HTR-8/SVneo (cell line): ENCODE measurements at regions not wholly inside any gene's neighbourhood (a gene's known extent, or its start where the extent isn't known, plus 50 kb on each side); places are given as distances from the start of the nearest gene placed in this dataset.
A peak's percentile ranks its signal among the peaks of the same experiment; 100 is the strongest.
"Not testable (repeated sequence)": the region's sequence is repeated elsewhere in the genome, so short reads cannot be mapped to it uniquely, and the experiment has no call there.

ENCODE experiments used
- DNase-seq: peaks from one replicate; pipeline ENCODE4 v3.0.0; 2011; ENCODE audit warnings: low spot score, mixed read lengths; ENCODE audit not compliant: insufficient read length
- FAIRE-seq: peaks from 2 replicates; lab custom pipeline; 2011; peaks lifted over from hg19 to GRCh38; lab: Jason Lieb, UNC

DNA sequence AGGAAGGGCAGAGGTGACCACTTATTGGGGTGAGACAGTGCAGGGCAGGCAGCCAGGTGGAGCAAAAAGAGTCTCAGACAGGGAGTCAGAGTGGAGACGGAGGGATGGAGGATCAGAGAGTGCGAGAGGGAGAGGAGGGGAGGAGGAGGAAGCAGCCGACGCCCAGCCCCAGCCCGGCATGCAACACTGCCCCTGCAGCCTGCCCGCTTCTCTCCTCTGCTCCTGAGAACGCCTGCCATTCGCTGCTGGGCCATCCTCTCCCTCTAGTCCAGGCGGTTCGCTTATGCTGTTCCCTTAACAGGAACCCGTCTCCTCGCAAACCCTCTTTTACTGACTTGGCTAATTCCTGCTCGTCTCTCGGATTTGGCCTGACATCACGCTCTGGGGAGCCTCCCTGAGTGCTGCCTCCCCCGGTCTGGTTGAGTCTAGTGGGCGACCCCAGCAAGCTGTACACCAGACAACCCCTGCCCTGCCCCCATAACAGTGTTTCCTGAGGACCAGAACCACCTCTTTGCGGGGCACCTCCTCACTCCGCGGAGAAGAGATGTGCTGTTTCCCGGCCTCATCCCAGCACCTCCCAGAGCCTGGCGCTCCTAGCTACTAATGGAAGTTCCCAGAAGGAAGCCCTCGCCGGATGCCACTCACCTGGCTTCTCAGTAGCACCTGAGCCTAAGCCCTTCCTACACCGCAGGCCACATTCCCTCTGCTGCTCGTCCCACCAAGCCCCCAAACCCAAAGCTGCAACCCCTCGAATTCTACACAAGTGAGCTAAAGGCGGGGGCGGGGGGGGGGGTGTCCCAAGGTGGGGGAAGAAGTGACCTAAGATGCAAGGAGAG, 61.2 kb upstream of the CCL1 start:
- DNase-seq (no peak), FAIRE-seq (no peak)

DNA sequence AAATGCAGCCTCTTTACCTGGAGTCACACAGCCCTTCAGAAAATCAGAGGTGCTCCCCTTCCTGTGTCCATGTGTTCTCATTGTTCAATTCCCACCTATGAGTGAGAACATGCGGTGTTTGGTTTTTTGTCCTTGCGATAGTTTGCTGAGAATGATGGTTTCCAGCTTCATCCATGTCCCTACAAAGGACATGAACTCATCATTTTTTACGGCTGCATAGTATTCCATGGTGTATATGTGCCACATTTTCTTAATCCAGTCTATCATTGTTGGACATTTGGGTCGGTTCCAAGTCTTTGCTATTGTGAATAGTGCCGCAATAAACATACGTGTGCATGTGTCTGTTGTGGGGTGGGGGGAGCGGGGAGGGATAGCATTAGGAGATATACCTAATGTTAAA, 60.3 kb upstream of the CCL1 start:
- not testable (repeated sequence) for FAIRE-seq, DNase-seq

DNA sequence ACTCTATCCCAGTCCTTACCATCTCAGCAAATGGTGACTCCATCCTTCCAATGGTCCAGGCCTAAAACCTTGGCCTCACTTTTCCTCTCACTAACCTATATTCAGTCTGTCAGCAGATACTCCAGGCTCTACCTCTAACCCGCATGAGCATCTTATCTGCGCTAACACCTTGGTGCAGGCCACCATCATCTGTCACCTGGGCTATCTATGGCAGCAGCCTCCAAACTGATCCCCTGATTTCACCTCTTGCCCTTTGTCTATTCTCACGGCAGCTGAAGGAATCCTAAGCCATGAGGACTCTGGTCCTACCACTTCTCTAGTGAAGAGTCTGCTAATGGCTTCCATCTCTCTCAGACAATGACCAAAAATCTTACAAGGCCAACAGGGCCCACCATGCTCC, 57.9 kb upstream of the CCL1 start:
- no peak for FAIRE-seq

DNA sequence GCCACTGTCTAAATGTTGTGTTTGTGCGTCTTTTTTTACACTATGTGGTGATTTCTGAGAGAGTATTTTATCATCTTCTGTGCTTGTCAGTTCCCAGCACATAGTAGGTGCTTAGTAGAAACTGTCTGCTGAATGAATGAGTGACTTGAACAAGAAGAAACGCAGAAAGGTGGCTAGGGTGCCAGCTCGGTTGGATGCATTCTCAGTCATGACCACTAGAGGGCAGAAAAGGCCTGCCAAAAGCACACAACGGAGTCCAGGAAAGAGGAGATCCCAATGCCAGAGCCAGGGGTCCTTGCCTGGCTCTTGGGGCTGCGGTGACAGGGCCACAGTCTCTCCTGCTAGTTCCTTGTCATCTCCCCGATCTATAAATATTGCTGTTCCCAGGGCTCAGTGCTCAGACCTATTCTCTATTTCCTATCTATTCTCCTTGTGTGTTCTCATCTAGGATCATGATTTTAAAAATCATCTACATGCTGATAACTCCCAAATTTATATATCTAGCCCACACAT, 57.3 kb upstream of the CCL1 start:
- no peak for FAIRE-seq
- DNase-seq = peak; percentile 76

More for the DNA sequence above, 57.9 kb upstream of the CCL1 start:
- no peak for DNase-seq

DNA sequence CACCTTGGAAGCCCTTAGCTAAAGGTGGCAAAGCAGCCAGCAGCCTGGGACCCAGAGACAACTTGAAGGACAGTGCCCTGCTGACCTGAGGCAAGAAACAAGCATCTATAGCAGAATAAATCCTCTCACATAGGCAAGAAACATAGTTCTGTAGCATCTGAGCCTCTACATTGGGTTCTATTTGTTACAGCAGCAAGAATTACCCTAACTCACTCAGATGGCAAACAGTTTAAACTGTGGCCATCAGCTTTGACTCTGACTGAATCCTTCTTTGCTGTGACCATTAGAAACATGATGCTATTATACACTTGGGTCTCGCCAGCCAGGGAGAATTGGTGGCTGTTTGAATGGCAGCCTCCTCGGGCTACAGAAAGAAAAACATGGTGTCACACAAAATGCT, 53.1 kb upstream of the CCL1 start:
- no peak for FAIRE-seq
- no peak for DNase-seq

DNA sequence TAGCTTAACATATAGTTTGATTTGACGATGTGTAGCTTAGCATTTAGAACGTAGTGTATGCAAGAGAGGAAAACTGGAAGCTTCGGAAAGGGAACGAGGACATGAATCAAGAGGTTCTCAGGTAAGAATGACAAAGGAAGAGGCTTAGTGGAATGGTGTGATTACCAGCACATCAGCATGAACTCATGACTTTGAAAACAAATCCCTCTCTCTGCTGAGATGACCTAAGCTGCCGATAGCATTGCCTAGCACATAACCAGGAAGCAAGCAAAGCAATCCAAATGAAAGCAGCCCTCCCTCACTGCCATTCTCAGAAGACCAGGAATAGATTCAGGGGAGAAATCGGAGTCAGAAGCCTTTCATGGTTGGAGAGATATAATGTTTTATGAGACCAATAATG, 51.3 kb upstream of the CCL1 start:
- no peak for FAIRE-seq
- no peak for DNase-seq

DNA sequence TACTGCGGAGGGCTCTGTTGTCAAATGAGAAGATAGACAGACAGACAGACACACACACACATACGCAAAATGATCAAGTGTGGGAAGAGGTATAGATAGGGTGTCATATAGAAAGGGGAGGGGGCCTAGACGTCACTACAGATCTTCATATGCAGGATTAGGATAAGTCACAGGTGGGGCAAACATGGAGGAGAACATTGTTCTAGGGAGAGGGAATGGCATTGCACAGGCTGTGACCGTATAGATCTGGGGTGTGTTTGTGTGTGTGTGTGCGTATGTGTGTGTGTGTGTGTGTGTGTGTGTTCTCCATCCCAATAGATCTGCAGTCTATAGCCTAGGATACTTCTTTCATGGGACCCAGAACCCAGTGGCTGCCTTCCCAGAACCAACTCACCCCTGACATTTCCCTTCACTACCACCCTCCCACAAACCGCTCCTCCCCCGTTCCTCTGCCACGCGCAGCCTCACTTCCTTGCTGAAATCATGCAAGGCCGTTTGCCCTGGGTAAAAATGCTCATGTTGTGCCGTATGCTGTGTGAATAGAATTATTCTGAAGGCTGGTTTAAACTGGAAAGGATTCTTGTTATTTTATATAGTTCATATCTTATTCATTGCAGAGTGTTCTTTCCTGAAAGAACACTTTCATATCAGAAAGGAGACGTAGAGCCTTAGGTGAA, 50.5 kb upstream of the CCL1 start:
- FAIRE-seq (no peak), DNase-seq (no peak)

DNA sequence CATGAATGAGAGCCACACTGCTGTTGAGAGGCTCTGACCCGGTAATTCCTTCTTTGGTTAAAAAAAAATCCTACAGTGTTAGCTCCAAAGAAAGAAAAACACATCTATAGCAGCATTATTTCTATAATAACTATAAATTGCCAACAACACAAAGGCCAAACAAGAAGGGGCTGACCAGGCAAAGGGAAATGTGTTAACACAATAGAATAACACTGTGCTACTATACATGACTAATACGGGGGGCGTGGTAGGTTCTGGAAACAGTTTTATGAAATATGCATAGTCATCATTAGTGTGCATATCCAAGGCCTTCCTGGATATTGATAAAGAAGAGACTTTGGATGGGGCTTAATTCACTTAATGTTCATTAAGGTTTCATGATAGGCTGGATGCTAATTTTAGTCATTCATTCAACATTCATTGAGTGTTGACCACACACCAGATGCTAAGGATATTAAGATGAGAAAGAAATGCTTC, 50.0 kb upstream of the CCL1 start:
- FAIRE-seq (no peak), DNase-seq (no peak)
